ENCODE measurements at regions not wholly inside any gene's neighbourhood (a gene's known extent, or its start where the extent isn't known, plus 50 kb on each side); places are given as distances from the start of the nearest gene placed in this dataset.

GRCh38 chr5:13027874-13028273 lies 916.6 kb downstream of the DNAH5 start:
- no peak overlapping the region for H3K4me3 ChIP-seq (ENCODE audit: control insufficient read depth, low read depth, low read length)
- DNase-seq (ENCODE audit: low read depth) = no peak
- no peak for TF ChIP-seq CTCF (IDR thresholded peaks at IDR 0.05; ENCODE audit: control insufficient read depth, insufficient read depth, low read depth, low read length, missing control alignments)

GRCh38 chr5:13019729-13020128 lies 924.8 kb downstream of the DNAH5 start:
- DNase-seq (ENCODE audit: low read depth) = no peak
- TF ChIP-seq CTCF (IDR thresholded peaks at IDR 0.05; ENCODE audit: control insufficient read depth, insufficient read depth, low read depth, low read length, missing control alignments) = no peak
- H3K4me3 ChIP-seq (ENCODE audit: control insufficient read depth, low read depth, low read length) = no peak overlapping the region

- TF ChIP-seq CTCF (IDR thresholded peaks at IDR 0.05; ENCODE audit: control insufficient read depth, insufficient read depth, low read depth, low read length, missing control alignments) = no peak
- DNase-seq (ENCODE audit: low read depth) = no peak
- H3K4me3 ChIP-seq (ENCODE audit: control insufficient read depth, low read depth, low read length) = no peak overlapping the region
Observed at GRCh38 chr5:13003457-13003856, 941.0 kb downstream of the DNAH5 start.

- DNase-seq (ENCODE audit: low read depth) = no peak
- TF ChIP-seq CTCF (IDR thresholded peaks at IDR 0.05; ENCODE audit: control insufficient read depth, insufficient read depth, low read depth, low read length, missing control alignments) = no peak
- H3K4me3 ChIP-seq (ENCODE audit: control insufficient read depth, low read depth, low read length) = no peak overlapping the region
Observed at GRCh38 chr5:12999667-13000066, 944.8 kb downstream of the DNAH5 start.

GRCh38 chr5:12985142-12985541 lies 959.3 kb downstream of the DNAH5 start:
- no peak for DNase-seq (ENCODE audit: low read depth)
- no peak for TF ChIP-seq CTCF (IDR thresholded peaks at IDR 0.05; ENCODE audit: control insufficient read depth, insufficient read depth, low read depth, low read length, missing control alignments)
- H3K4me3 ChIP-seq (ENCODE audit: control insufficient read depth, low read depth, low read length) = no peak overlapping the region

GRCh38 chr5:12974856-12975255 lies 969.6 kb downstream of the DNAH5 start:
- H3K4me3 ChIP-seq (ENCODE audit: control insufficient read depth, low read depth, low read length) = no peak overlapping the region
- no peak for TF ChIP-seq CTCF (IDR thresholded peaks at IDR 0.05; ENCODE audit: control insufficient read depth, insufficient read depth, low read depth, low read length, missing control alignments)
- no peak for DNase-seq (ENCODE audit: low read depth)

GRCh38 chr5:12965804-12966203 lies 978.7 kb downstream of the DNAH5 start:
- no peak overlapping the region for H3K4me3 ChIP-seq (ENCODE audit: control insufficient read depth, low read depth, low read length)
- TF ChIP-seq CTCF (IDR thresholded peaks at IDR 0.05; ENCODE audit: control insufficient read depth, insufficient read depth, low read depth, low read length, missing control alignments) = no peak
- no peak for DNase-seq (ENCODE audit: low read depth)

Measured in AG09309 (cell line).